H9 (cell line): ENCODE measurements at regions not wholly inside any gene's neighbourhood (a gene's known extent, or its start where the extent isn't known, plus 50 kb on each side); places are given as distances from the start of the nearest gene placed in this dataset.
A peak's percentile ranks its signal among the peaks of the same experiment; 100 is the strongest.

Source experiments
- DNase-seq: peaks from one replicate; pipeline ENCODE4 v3.0.0-alpha.2; 2017
- H2AFZ ChIP-seq: one replicate; pipeline ENCODE4 v1.6.1; 2013; ENCODE audit warnings: mild to moderate bottlenecking, low read length, control low read depth, moderate library complexity
- H2AK5ac ChIP-seq: 2 replicates; pipeline ENCODE4 v1.6.1; 2013; ENCODE audit warnings: low read length, control low read depth, mixed read lengths; ENCODE audit not compliant: insufficient read length
- H2BK120ac ChIP-seq: one replicate; pipeline ENCODE4 v1.6.1; 2013; ENCODE audit warnings: low read depth, mild to moderate bottlenecking, low read length, control low read depth, inconsistent platforms; ENCODE audit not compliant: poor library complexity, severe bottlenecking
- H2BK12ac ChIP-seq: 2 replicates; pipeline ENCODE4 v1.6.1; 2013; ENCODE audit warnings: low read length, control low read depth, mixed read lengths, low read depth; ENCODE audit not compliant: insufficient read length
- H2BK15ac ChIP-seq: 2 replicates; pipeline ENCODE4 v1.6.1; 2013; ENCODE audit warnings: low read depth, low read length, control low read depth
- H2BK20ac ChIP-seq: one replicate; pipeline ENCODE4 v1.6.1; 2013; ENCODE audit warnings: low read depth, mild to moderate bottlenecking, low read length, control low read depth, inconsistent platforms; ENCODE audit not compliant: poor library complexity, severe bottlenecking
- H2BK5ac ChIP-seq: 2 replicates; pipeline ENCODE4 v1.6.1; 2013; ENCODE audit warnings: low read length, control low read depth, mixed read lengths; ENCODE audit not compliant: insufficient read length
- H3K14ac ChIP-seq: 2 replicates; pipeline ENCODE4 v1.6.1; 2013; ENCODE audit warnings: low read length, control low read depth; ENCODE audit not compliant: insufficient read depth
- H3K18ac ChIP-seq: 2 replicates; pipeline ENCODE4 v1.6.1; 2013; ENCODE audit warnings: low read depth, mild to moderate bottlenecking, mixed read lengths, low read length, control low read depth; ENCODE audit not compliant: insufficient read length
- H3K23ac ChIP-seq: 2 replicates; pipeline ENCODE4 v1.6.1; 2013; ENCODE audit warnings: low read length, control low read depth, mixed read lengths, low read depth; ENCODE audit not compliant: insufficient read length
- H3K23me2 ChIP-seq: 2 replicates; pipeline ENCODE4 v1.6.1; 2013; ENCODE audit warnings: low read depth, mild to moderate bottlenecking, mixed read lengths, low read length, control low read depth; ENCODE audit not compliant: insufficient read length, poor library complexity, severe bottlenecking
- H3K27ac ChIP-seq: 2 replicates; pipeline ENCODE4 v1.5.1; 2013; ENCODE audit warnings: low read length, control low read depth, mixed read lengths, low read depth; ENCODE audit not compliant: insufficient read length
- H3K27me3 ChIP-seq: 2 replicates; pipeline ENCODE4 v1.6.1; 2013; ENCODE audit warnings: low read length, control low read depth, inconsistent platforms; ENCODE audit not compliant: insufficient read depth
- H3K4ac ChIP-seq: 2 replicates; pipeline ENCODE4 v1.6.1; 2013; ENCODE audit warnings: low read depth, mild to moderate bottlenecking, control low read depth, inconsistent platforms, low read length, moderate library complexity
- H3K4me1 ChIP-seq: 2 replicates; pipeline ENCODE4 v1.6.1; 2013; ENCODE audit warnings: low read length, control low read depth, inconsistent platforms; ENCODE audit not compliant: insufficient read depth
- H3K4me2 ChIP-seq: 2 replicates; pipeline ENCODE4 v1.6.1; 2013; ENCODE audit warnings: low read length, control low read depth, mixed read lengths; ENCODE audit not compliant: insufficient read length, insufficient read depth
- H3K56ac ChIP-seq: 2 replicates; pipeline ENCODE4 v1.6.1; 2013; ENCODE audit warnings: low read depth, mild to moderate bottlenecking, mixed read lengths, low read length, control low read depth; ENCODE audit not compliant: insufficient read length
- H3K79me1 ChIP-seq: 2 replicates; pipeline ENCODE4 v1.6.1; 2013; ENCODE audit warnings: low read depth, mild to moderate bottlenecking, moderate library complexity, low read length, control low read depth, inconsistent platforms; ENCODE audit not compliant: insufficient read depth, poor library complexity, severe bottlenecking
- H3K79me2 ChIP-seq: 2 replicates; pipeline ENCODE4 v1.6.1; 2013; ENCODE audit warnings: low read length, control low read depth, inconsistent platforms; ENCODE audit not compliant: insufficient read depth
- H3K9ac ChIP-seq: 2 replicates; pipeline ENCODE4 v1.6.1; 2013; ENCODE audit warnings: low read length, control low read depth, mixed read lengths; ENCODE audit not compliant: insufficient read length; ENCODE audit errors: extremely low read depth
- H3K9me3 ChIP-seq: one replicate; pipeline ENCODE4 v1.6.1; 2013; ENCODE audit warnings: low read depth, low read length, inconsistent platforms; ENCODE audit not compliant: control insufficient read depth
- H3T11ph ChIP-seq: one replicate; pipeline ENCODE4 v1.6.1; 2013; ENCODE audit warnings: mild to moderate bottlenecking, low read length, control low read depth, inconsistent platforms
- H4K20me1 ChIP-seq: one replicate; pipeline ENCODE4 v1.6.1; 2013; ENCODE audit not compliant: control insufficient read depth, insufficient read length, insufficient read depth
- H4K5ac ChIP-seq: 2 replicates; pipeline ENCODE4 v1.6.1; 2013; ENCODE audit warnings: low read depth, mild to moderate bottlenecking, mixed read lengths, low read length, control low read depth; ENCODE audit not compliant: insufficient read length
- H4K8ac ChIP-seq: replicated peaks from 2 replicates; pipeline ENCODE4 v1.6.1; 2013; ENCODE audit warnings: low read length, control low read depth, mixed read lengths, low read depth; ENCODE audit not compliant: insufficient read length
- H4K91ac ChIP-seq: 2 replicates; pipeline ENCODE4 v1.6.1; 2013; ENCODE audit warnings: low read depth, mild to moderate bottlenecking, moderate library complexity, mixed read lengths, low read length, control low read depth; ENCODE audit not compliant: insufficient read length
- H3K27ac Mint-ChIP-seq, 3 experiments: 2 replicates in 2 of 3; 3 replicates in 1 of 3; pipeline ENCODE4 v1.8.0; 2020 to 2021; ENCODE audit warnings: mixed read lengths in 3 of 3, mild to moderate bottlenecking in 1 of 3, moderate library complexity in 1 of 3
- H3K27me3 Mint-ChIP-seq: 2 replicates; pipeline ENCODE4 v1.8.0; 2021; ENCODE audit warnings: low read depth, mild to moderate bottlenecking, moderate library complexity, mixed read lengths
- H3K36me3 Mint-ChIP-seq, 3 experiments: 2 replicates in 2 of 3; 3 replicates in 1 of 3; pipeline ENCODE4 v1.8.0; 2020 to 2021; ENCODE audit warnings: low read depth in 3 of 3, mixed read lengths in 3 of 3; ENCODE audit not compliant: insufficient read depth in 1 of 3
- H3K4me1 Mint-ChIP-seq, 2 experiments: 2 replicates each; pipeline ENCODE4 v1.8.0; 2020; ENCODE audit warnings: mixed read lengths in 2 of 2
- H3K4me3 Mint-ChIP-seq, 2 experiments: 2 replicates in 1 of 2; 3 replicates in 1 of 2; pipeline ENCODE4 v1.8.0; 2020 to 2021; ENCODE audit warnings: mild to moderate bottlenecking in 2 of 2, mixed read lengths in 2 of 2, moderate library complexity in 1 of 2
- H3K9me3 Mint-ChIP-seq, 2 experiments: 2 replicates in 1 of 2; 3 replicates in 1 of 2; pipeline ENCODE4 v1.8.0; 2020; ENCODE audit warnings: mild to moderate bottlenecking in 2 of 2, mixed read lengths in 2 of 2, moderate library complexity in 1 of 2
- CTCF ChIP-seq: fragments of 200-600 bp; sonication (generic); conservative IDR thresholded peaks from 3 replicates; pipeline ENCODE4 v1.8.0; 2021; ENCODE audit warnings: antibody characterized with exemption, mild to moderate bottlenecking
- WGBS: extraction: QIAGEN DNeasy Blood & Tissue Kit; methylation state at CpG from one replicate; pipeline ENCODE4 v1.1.7; 2013; ENCODE audit warnings: missing lambda C conversion rate, low lambda C conversion rate, mixed read lengths; ENCODE audit not compliant: insufficient read length; ENCODE audit errors: extremely low coverage; 5-methylcytosine and 5-hydroxymethylcytosine counted together

GRCh38 chr12:41709012-41709411, 435.7 kb downstream of the GXYLT1 start:
- no peak overlapping the region for H2BK20ac ChIP-seq
- H3K9ac ChIP-seq = no peak overlapping the region
- Mint-ChIP-seq H3K27ac (peak overlapping the region; percentile 3 to 82 (median 40); a peak in 5 of 7 replicates), H3K9me3 (no peaks in the 10 kb centered on the region; a peak in 1 of 5 replicates), H3K36me3 (no peaks in the 10 kb centered on the region; a peak in 1 of 7 replicates), H3K4me1 (peaks cover 25 to 26% of the 10 kb centered on the region in 2 experiments), H3K4me3 (no peak overlapping the region), H3K27me3 (no peaks in the 10 kb centered on the region)
- H3K56ac ChIP-seq = no peak overlapping the region
- H2AFZ ChIP-seq = no peak overlapping the region
- H3K23ac ChIP-seq = no peak overlapping the region
- H3K79me1 ChIP-seq = no peaks in the 10 kb centered on the region
- no CpG with 5 or more reads among the region's 3 CpGs for WGBS
- no peak overlapping the region for H4K8ac ChIP-seq
- no peak overlapping the region for H4K91ac ChIP-seq
- no peak overlapping the region for H2BK15ac ChIP-seq
- no peaks in the 10 kb centered on the region for H3K23me2 ChIP-seq
- H2BK12ac ChIP-seq = no peak overlapping the region
- no peaks in the 10 kb centered on the region for H3K79me2 ChIP-seq
- no peak overlapping the region for H2BK5ac ChIP-seq
- H3K4me2 ChIP-seq = no peak overlapping the region
- no peak overlapping the region for H2AK5ac ChIP-seq
- H4K20me1 ChIP-seq = no peaks in the 10 kb centered on the region
- H3K14ac ChIP-seq = no peak overlapping the region
- no peak overlapping the region for H2BK120ac ChIP-seq
- no peaks in the 10 kb centered on the region for H3K9me3 ChIP-seq
- H4K5ac ChIP-seq = no peak overlapping the region
- H3K27ac ChIP-seq = no peak overlapping the region
- H3K4ac ChIP-seq = no peak overlapping the region
- peaks cover 6% of the 10 kb centered on the region; the same call in 1 of the 2 replicates for H3K4me1 ChIP-seq
- no peaks in the 10 kb centered on the region for H3K27me3 ChIP-seq
- H3K18ac ChIP-seq = no peak overlapping the region
- DNase-seq = no peak
- H3T11ph ChIP-seq = no peak overlapping the region
- TF ChIP-seq CTCF = no peak
